ENCODE measurements at regions not wholly inside any gene's neighbourhood (a gene's known extent, or its start where the extent isn't known, plus 50 kb on each side); places are given as distances from the start of the nearest gene placed in this dataset.

DNA sequence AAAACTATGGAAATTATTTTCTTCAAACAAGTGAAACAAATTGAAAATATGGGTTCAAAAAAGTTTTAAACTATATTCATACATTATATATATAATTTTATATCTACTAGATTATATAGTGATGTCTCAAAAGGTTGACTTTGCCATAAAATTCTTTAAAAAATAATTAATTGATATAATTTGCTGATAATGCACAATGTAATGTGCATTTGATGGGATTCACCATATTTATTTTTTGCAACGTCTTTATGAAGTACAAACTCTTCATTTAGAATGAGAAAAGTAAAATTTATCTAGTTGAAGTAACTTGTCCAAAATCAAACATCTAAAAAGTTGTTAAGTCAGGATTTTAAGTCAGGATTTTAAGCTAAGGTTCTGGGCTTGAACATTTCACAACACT lies 1954.5 kb upstream of the PCDH20 start (continued):
- TF ChIP-seq SRF (IDR thresholded peaks at IDR 0.05; ENCODE audit: low read depth), result no peak

DNA sequence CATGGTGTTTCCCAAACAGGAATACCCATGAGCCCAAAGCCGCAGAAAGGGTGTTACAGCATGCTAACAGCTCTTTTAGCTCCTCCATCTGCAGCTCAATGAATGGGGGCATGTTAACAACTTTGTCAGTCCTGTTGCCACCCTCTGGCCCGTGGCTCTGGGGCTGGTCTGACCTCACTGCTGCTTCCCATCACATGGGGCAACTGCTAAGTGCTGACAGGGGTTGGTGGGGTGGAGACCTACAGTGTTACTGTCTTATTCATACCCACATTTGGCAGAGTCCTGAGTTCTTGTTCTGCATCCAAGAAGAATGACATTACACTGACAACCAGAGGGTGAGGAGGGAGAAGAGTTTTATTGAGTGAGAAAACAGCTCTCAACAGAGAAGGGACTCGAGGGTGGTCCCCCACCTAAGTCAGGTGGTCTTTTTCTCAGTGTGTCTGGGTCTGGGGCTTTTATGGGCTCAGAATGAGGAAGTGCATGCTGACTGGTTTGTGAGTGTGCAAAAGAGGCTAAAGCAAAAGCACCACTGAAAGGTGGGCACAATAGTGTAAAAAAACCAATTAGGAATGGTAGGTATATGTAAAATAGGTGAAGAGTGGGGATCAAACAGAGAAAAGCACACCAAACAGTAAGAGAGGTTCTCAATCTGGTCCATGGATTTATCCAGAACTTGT lies 1952.0 kb upstream of the PCDH20 start:
- Histone ChIP-seq H3K9me3 (ENCODE audit: control insufficient read depth in 1 of 2, insufficient read depth in 1 of 2, low read depth in 1 of 2, low read length in 2 of 2) (no peaks in the 10 kb centered on the region), H3K79me2 (ENCODE audit: insufficient read depth, low read length) (no peaks in the 10 kb centered on the region), H3K9ac (ENCODE audit: low read length) (no peak overlapping the region), H4K20me1 (ENCODE audit: insufficient read depth) (no peaks in the 10 kb centered on the region), H3K4me1 (ENCODE audit: control insufficient read depth in 1 of 2, insufficient read depth in 2 of 2, low read length in 2 of 2) (no peaks in the 10 kb centered on the region), H3K27ac (ENCODE audit: low read depth, low read length) (no peak overlapping the region), H3K36me3 (ENCODE audit: control insufficient read depth in 1 of 2, insufficient read depth in 2 of 2, low read length in 2 of 2) (no peaks in the 10 kb centered on the region), H3K9me2 (ENCODE audit: insufficient read depth) (no peaks in the 10 kb centered on the region), H3K27me3 (ENCODE audit: insufficient read depth, low read length) (no peaks in the 10 kb centered on the region), H3K4me3 (replicated peaks in 1 of 2; ENCODE audit: low read depth in 1 of 2, low read length in 2 of 2) (no peak overlapping the region), H3K4me2 (ENCODE audit: low read length) (no peak overlapping the region), H2AFZ (ENCODE audit: low read depth, low read length, poor library complexity, severe bottlenecking) (no peak overlapping the region)
- CTCF ChIA-PET, result no interaction called here
- POLR2A ChIA-PET, result no interaction called here
- RAD21 ChIA-PET (ENCODE audit: low non-redundant PET in 1 of 2, low total read pairs in 2 of 2, uncharacterized antibody in 2 of 2, unreplicated experiment in 2 of 2), result no interaction called here
- intact Hi-C loops (cut with micrococcal nuclease), result no loop called here
- TF ChIP-seq SRF (IDR thresholded peaks at IDR 0.05; ENCODE audit: low read depth) (no peak), POLR2AphosphoS5 (IDR thresholded peaks at IDR 0.05; ENCODE audit: low read depth, low read length) (no peak), TCF7L2 (IDR thresholded peaks at IDR 0.05; ENCODE audit: borderline replicate concordance, extremely low read depth, insufficient read depth, insufficient read length) (no peak), ZNF274 (IDR thresholded peaks at IDR 0.05; ENCODE audit: low read depth, low read length) (no peak), EZH2phosphoT487 (IDR thresholded peaks at IDR 0.05; ENCODE audit: borderline replicate concordance) (no peak), FOSL1 (IDR thresholded peaks at IDR 0.05; ENCODE audit: low read depth) (no peak), SP1 (IDR thresholded peaks at IDR 0.05; ENCODE audit: low read depth) (no peak), CBX3 (IDR thresholded peaks at IDR 0.05; ENCODE audit: low read depth) (no peak), EGR1 (IDR thresholded peaks at IDR 0.05; ENCODE audit: low read depth) (no peak), ZFX (IDR thresholded peaks at IDR 0.05) (no peak), EZH2 (IDR thresholded peaks at IDR 0.05) (no peak)
- TF ChIP-seq, protein P1, sequence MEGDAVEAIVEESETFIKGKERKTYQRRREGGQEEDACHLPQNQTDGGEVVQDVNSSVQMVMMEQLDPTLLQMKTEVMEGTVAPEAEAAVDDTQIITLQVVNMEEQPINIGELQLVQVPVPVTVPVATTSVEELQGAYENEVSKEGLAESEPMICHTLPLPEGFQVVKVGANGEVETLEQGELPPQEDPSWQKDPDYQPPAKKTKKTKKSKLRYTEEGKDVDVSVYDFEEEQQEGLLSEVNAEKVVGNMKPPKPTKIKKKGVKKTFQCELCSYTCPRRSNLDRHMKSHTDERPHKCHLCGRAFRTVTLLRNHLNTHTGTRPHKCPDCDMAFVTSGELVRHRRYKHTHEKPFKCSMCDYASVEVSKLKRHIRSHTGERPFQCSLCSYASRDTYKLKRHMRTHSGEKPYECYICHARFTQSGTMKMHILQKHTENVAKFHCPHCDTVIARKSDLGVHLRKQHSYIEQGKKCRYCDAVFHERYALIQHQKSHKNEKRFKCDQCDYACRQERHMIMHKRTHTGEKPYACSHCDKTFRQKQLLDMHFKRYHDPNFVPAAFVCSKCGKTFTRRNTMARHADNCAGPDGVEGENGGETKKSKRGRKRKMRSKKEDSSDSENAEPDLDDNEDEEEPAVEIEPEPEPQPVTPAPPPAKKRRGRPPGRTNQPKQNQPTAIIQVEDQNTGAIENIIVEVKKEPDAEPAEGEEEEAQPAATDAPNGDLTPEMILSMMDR (IDR thresholded peaks at IDR 0.05 in 2 of 3, conservative IDR thresholded peaks at IDR 0.05 in 1 of 3; ENCODE audit: borderline replicate concordance in 1 of 3, insufficient read depth in 1 of 3, low read depth in 2 of 3, low read length in 2 of 3), result no peak
- TF ChIP-seq, protein P2, sequence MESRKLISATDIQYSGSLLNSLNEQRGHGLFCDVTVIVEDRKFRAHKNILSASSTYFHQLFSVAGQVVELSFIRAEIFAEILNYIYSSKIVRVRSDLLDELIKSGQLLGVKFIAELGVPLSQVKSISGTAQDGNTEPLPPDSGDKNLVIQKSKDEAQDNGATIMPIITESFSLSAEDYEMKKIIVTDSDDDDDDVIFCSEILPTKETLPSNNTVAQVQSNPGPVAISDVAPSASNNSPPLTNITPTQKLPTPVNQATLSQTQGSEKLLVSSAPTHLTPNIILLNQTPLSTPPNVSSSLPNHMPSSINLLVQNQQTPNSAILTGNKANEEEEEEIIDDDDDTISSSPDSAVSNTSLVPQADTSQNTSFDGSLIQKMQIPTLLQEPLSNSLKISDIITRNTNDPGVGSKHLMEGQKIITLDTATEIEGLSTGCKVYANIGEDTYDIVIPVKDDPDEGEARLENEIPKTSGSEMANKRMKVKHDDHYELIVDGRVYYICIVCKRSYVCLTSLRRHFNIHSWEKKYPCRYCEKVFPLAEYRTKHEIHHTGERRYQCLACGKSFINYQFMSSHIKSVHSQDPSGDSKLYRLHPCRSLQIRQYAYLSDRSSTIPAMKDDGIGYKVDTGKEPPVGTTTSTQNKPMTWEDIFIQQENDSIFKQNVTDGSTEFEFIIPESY (IDR thresholded peaks at IDR 0.05; ENCODE audit: extremely low read depth, insufficient replicate concordance, low read length), result no peak
- TF ChIP-seq, protein P3, sequence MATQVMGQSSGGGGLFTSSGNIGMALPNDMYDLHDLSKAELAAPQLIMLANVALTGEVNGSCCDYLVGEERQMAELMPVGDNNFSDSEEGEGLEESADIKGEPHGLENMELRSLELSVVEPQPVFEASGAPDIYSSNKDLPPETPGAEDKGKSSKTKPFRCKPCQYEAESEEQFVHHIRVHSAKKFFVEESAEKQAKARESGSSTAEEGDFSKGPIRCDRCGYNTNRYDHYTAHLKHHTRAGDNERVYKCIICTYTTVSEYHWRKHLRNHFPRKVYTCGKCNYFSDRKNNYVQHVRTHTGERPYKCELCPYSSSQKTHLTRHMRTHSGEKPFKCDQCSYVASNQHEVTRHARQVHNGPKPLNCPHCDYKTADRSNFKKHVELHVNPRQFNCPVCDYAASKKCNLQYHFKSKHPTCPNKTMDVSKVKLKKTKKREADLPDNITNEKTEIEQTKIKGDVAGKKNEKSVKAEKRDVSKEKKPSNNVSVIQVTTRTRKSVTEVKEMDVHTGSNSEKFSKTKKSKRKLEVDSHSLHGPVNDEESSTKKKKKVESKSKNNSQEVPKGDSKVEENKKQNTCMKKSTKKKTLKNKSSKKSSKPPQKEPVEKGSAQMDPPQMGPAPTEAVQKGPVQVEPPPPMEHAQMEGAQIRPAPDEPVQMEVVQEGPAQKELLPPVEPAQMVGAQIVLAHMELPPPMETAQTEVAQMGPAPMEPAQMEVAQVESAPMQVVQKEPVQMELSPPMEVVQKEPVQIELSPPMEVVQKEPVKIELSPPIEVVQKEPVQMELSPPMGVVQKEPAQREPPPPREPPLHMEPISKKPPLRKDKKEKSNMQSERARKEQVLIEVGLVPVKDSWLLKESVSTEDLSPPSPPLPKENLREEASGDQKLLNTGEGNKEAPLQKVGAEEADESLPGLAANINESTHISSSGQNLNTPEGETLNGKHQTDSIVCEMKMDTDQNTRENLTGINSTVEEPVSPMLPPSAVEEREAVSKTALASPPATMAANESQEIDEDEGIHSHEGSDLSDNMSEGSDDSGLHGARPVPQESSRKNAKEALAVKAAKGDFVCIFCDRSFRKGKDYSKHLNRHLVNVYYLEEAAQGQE (IDR thresholded peaks at IDR 0.05; ENCODE audit: low read depth), result no peak
- TF ChIP-seq, protein P4, sequence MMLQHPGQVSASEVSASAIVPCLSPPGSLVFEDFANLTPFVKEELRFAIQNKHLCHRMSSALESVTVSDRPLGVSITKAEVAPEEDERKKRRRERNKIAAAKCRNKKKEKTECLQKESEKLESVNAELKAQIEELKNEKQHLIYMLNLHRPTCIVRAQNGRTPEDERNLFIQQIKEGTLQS (IDR thresholded peaks at IDR 0.05), result no peak
- ATAC-seq, result no peak
- DNase-seq (ENCODE audit: low read depth, low spot score), result no peak
- BruUV-seq (replicated peaks), result no TSS peak

Data from HCT116 (cell line).